Smooth muscle cell (in vitro differentiated cells): ENCODE measurements at regions not wholly inside any gene's neighbourhood (a gene's known extent, or its start where the extent isn't known, plus 50 kb on each side); places are given as distances from the start of the nearest gene placed in this dataset.
A peak's percentile ranks its signal among the peaks of the same experiment; 100 is the strongest.

ENCODE experiments used
- DNase-seq: peaks from one replicate; lab custom pipeline; 2025; ENCODE audit not compliant: unreplicated experiment; lab: John Stamatoyannopoulos, UW
- H2AFZ ChIP-seq: fragments of 200-600 bp; sonication (generic); 2 replicates; pipeline ENCODE4 v1.6.0; 2016; ENCODE audit warnings: antibody characterized with exemption, low read depth, mild to moderate bottlenecking
- H3F3A ChIP-seq: fragments of 200-600 bp; sonication (generic); 2 replicates; pipeline ENCODE4 v1.6.0; 2017; ENCODE audit warnings: antibody characterized with exemption, low read depth
- H3K27ac ChIP-seq: fragments of 200-600 bp; sonication (generic); 2 replicates; pipeline ENCODE4 v1.5.1; 2016; ENCODE audit warnings: low read depth, mild to moderate bottlenecking
- H3K27me3 ChIP-seq: fragments of 200-600 bp; sonication (generic); 2 replicates; pipeline ENCODE4 v1.6.1; 2016; ENCODE audit warnings: low read depth, mild to moderate bottlenecking
- H3K36me3 ChIP-seq: fragments of 200-600 bp; sonication (generic); 2 replicates; pipeline ENCODE4 v1.5.1; 2016; ENCODE audit warnings: low read depth
- H3K4me1 ChIP-seq: fragments of 200-600 bp; sonication (generic); 2 replicates; pipeline ENCODE4 v1.5.1; 2016; ENCODE audit warnings: low read depth
- H3K4me2 ChIP-seq: fragments of 200-600 bp; sonication (generic); 2 replicates; pipeline ENCODE4 v1.6.0; 2016; ENCODE audit warnings: mild to moderate bottlenecking
- H3K4me3 ChIP-seq: fragments of 200-600 bp; sonication (generic); 2 replicates; pipeline ENCODE4 v1.5.1; 2016; ENCODE audit warnings: mild to moderate bottlenecking
- H3K79me2 ChIP-seq: fragments of 200-600 bp; sonication (generic); 2 replicates; pipeline ENCODE4 v1.6.0; 2016; ENCODE audit warnings: low read depth, mild to moderate bottlenecking
- H3K9ac ChIP-seq: fragments of 200-600 bp; sonication (generic); 2 replicates; pipeline ENCODE4 v1.6.0; 2016; ENCODE audit warnings: low read depth
- H3K9me3 ChIP-seq: fragments of 200-600 bp; sonication (generic); replicated peaks from 2 replicates; pipeline ENCODE4 v1.5.1; 2016; ENCODE audit warnings: low read depth
- H4K20me1 ChIP-seq: fragments of 200-600 bp; sonication (generic); 2 replicates; pipeline ENCODE4 v1.6.0; 2016; ENCODE audit warnings: low read depth
- WGBS: methylation state at CpG from one replicate; pipeline ENCODE4 v1.1.7; 2016; ENCODE audit warnings: low lambda C conversion rate; 5-methylcytosine and 5-hydroxymethylcytosine counted together
- TF ChIP-seq, protein P1 (sequence below): fragments of 200-600 bp; sonication (generic); IDR thresholded peaks from 2 replicates; pipeline ENCODE4 v1.5.1; 2017; ENCODE audit warnings: borderline replicate concordance, mild to moderate bottlenecking, antibody characterized with exemption; ENCODE audit not compliant: insufficient read depth, poor library complexity, severe bottlenecking

DNA sequence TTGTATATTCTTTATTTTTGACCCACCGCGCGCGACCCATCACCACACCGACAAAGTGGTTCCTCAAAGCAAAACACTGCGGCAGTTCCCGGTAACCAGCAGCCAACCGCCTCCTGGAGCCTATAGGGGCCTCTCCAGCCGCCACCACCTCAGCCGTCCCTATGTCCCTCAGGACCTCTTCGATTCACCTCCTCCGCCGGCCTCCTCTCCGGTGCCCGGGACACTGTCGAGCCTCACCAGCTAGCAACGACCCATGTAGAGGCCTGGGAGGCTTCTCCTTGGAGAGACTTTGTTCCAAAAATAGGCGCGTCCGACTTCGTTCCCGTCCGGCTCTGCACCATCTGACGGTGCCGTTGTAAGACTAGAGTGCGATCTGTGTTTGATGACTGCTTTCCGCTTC, 158.8 kb downstream of the HGF start:
- Histone ChIP-seq H3K9me3 (no peaks in the 10 kb centered on the region), H3K36me3 (no peaks in the 10 kb centered on the region), H3K4me1 (no peaks in the 10 kb centered on the region), H3K4me3 (no peak overlapping the region), H3K79me2 (no peaks in the 10 kb centered on the region), H3F3A (no peaks in the 10 kb centered on the region), H3K4me2 (no peak overlapping the region), H3K27me3 (no peaks in the 10 kb centered on the region), H3K9ac (no peak overlapping the region), H2AFZ (no peak overlapping the region), H4K20me1 (no peaks in the 10 kb centered on the region), H3K27ac (no peak overlapping the region)
- 96% methylated on average over 27 of the region's 27 CpGs for WGBS
- TF ChIP-seq, protein P1, sequence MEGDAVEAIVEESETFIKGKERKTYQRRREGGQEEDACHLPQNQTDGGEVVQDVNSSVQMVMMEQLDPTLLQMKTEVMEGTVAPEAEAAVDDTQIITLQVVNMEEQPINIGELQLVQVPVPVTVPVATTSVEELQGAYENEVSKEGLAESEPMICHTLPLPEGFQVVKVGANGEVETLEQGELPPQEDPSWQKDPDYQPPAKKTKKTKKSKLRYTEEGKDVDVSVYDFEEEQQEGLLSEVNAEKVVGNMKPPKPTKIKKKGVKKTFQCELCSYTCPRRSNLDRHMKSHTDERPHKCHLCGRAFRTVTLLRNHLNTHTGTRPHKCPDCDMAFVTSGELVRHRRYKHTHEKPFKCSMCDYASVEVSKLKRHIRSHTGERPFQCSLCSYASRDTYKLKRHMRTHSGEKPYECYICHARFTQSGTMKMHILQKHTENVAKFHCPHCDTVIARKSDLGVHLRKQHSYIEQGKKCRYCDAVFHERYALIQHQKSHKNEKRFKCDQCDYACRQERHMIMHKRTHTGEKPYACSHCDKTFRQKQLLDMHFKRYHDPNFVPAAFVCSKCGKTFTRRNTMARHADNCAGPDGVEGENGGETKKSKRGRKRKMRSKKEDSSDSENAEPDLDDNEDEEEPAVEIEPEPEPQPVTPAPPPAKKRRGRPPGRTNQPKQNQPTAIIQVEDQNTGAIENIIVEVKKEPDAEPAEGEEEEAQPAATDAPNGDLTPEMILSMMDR: no peak
- DNase-seq: no peak

DNA sequence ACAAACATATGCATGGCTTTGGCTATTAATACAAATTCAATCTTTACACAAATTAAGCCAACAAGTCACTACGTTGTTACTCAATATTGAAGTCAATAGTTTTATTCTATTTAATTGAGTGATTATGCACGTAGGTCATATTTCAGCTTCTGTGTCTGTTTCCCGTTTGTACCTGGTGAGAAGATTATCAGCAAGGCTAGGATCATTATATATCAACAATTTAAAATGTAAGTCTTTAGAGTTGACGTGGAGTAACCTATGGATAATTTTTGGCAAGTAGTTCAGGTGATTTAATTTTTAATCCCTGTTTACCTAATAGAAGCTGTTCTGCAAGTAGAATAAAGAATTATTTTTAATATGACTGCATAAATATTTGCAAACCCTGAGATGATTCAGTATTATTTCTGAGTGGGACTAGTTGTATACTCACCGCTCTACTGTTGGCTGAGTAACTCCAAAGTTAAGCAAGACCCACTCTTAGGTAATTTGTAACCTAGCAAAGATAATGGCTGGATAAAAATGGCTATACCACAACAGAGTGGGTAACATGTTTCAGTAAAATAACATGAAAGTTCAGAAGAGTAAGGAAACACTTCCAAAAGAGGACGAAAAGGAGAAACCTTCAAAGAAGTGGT, 161.0 kb downstream of the HGF start:
- Histone ChIP-seq H4K20me1 (no peaks in the 10 kb centered on the region), H3K36me3 (no peaks in the 10 kb centered on the region), H2AFZ (peak overlapping the region; percentile 70), H3K79me2 (no peaks in the 10 kb centered on the region), H3K27me3 (no peaks in the 10 kb centered on the region), H3K9ac (no peak overlapping the region), H3K4me1 (no peaks in the 10 kb centered on the region), H3K9me3 (no peaks in the 10 kb centered on the region), H3K4me3 (no peak overlapping the region), H3K4me2 (no peak overlapping the region), H3F3A (no peaks in the 10 kb centered on the region), H3K27ac (no peak overlapping the region)
- DNase-seq: no peak
- 87% methylated on average over 6 of the region's 6 CpGs for WGBS
- TF ChIP-seq, protein P1: no peak

DNA sequence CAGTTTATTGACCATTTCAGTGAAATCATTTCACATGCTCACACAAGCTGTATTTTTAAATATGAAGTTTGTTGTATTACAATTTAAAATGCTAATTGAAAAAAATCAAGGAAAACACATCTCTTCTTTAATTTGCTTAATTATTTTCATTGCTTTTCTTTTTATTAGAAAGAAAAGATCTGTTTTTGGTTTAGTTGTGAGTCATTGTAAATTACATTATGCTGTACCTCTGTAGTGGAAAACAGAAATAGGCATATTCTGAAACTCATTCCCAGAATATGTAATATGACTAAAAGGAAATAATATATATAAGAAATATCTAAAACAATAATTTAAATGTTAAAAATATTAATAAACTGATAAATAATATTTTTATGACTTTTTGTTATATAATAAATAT, 161.9 kb downstream of the HGF start:
- Histone ChIP-seq H3K4me2 (no peak overlapping the region), H2AFZ (no peak overlapping the region), H3K9ac (no peak overlapping the region), H3K4me3 (no peak overlapping the region), H3K27me3 (no peaks in the 10 kb centered on the region), H3K36me3 (no peaks in the 10 kb centered on the region), H3K27ac (no peak overlapping the region), H3K9me3 (no peaks in the 10 kb centered on the region), H3K4me1 (no peaks in the 10 kb centered on the region), H3K79me2 (no peaks in the 10 kb centered on the region), H4K20me1 (no peaks in the 10 kb centered on the region), H3F3A (no peaks in the 10 kb centered on the region)
- DNase-seq: no peak
- TF ChIP-seq, protein P1: no peak
